Stimulated activated CD4-positive, alpha-beta T cell treated with anti-CD3 and anti-CD28 coated beads, Interleukin-12 subunit alpha, Interleukin-12 subunit beta, amount 100 ng/mL, for 48 hours (primary cell): ENCODE measurements at regions not wholly inside any gene's neighbourhood (a gene's known extent, or its start where the extent isn't known, plus 50 kb on each side); places are given as distances from the start of the nearest gene placed in this dataset.

Experiments used
- DNase-seq, 3 donors: peaks; one replicate each; pipeline ENCODE4 v3.0.0-alpha.2; 2020; ENCODE audit warnings: low read depth in 2 of 3, low spot score in 1 of 3

- DNase-seq: no peak
Measured at GRCh38 chr19:30718707-30719106, 346.5 kb downstream of the ZNF536 start.

- DNase-seq: no peak
Measured at GRCh38 chr19:30718014-30718413, 345.8 kb downstream of the ZNF536 start.

- no peak for DNase-seq
Measured at GRCh38 chr19:30717381-30717780, 345.2 kb downstream of the ZNF536 start.

GRCh38 chr19:30712431-30713337, 340.5 kb downstream of the ZNF536 start:
- no peak for DNase-seq

GRCh38 chr19:30711826-30712225, 339.6 kb downstream of the ZNF536 start:
- DNase-seq: no peak

GRCh38 chr19:30711296-30711695, 339.1 kb downstream of the ZNF536 start:
- no peak for DNase-seq

GRCh38 chr19:30710721-30711120, 338.5 kb downstream of the ZNF536 start:
- no peak for DNase-seq

GRCh38 chr19:30708416-30709178, 336.4 kb downstream of the ZNF536 start:
- no peak for DNase-seq

- no peak for DNase-seq
Measured at GRCh38 chr19:30704771-30705330, 332.7 kb downstream of the ZNF536 start.

- DNase-seq: no peak
Measured at GRCh38 chr19:30703645-30704044, 331.5 kb downstream of the ZNF536 start.

GRCh38 chr19:30701178-30701577, 329.0 kb downstream of the ZNF536 start:
- no peak for DNase-seq

- no peak for DNase-seq
Measured at GRCh38 chr19:30699871-30700280, 327.7 kb downstream of the ZNF536 start.

- no peak for DNase-seq
Measured at GRCh38 chr19:30696514-30696913, 324.3 kb downstream of the ZNF536 start.

- no peak for DNase-seq
Measured at GRCh38 chr19:30695171-30695875, 323.1 kb downstream of the ZNF536 start.

GRCh38 chr19:30694156-30694755, 322.1 kb downstream of the ZNF536 start:
- DNase-seq: no peak

GRCh38 chr19:30692879-30693503, 320.8 kb downstream of the ZNF536 start:
- DNase-seq: no peak

GRCh38 chr19:30692181-30692811, 320.1 kb downstream of the ZNF536 start:
- no peak for DNase-seq

GRCh38 chr19:30691819-30692166, 319.6 kb downstream of the ZNF536 start:
- DNase-seq: no peak

- DNase-seq: no peak
Measured at GRCh38 chr19:30690935-30691818, 319.0 kb downstream of the ZNF536 start.
